SK-N-SH (cell line): ENCODE measurements at regions not wholly inside any gene's neighbourhood (a gene's known extent, or its start where the extent isn't known, plus 50 kb on each side); places are given as distances from the start of the nearest gene placed in this dataset.
"Not testable (repeated sequence)": the region's sequence is repeated elsewhere in the genome, so short reads cannot be mapped to it uniquely, and the experiment has no call there.

Experiments used
- CTCF ChIA-PET: fragments of 300-600, 350-600 bp; formaldehyde crosslinking; extraction: SDS; loops from one replicate; lab custom pipeline; 2021; lab: Yijun Ruan, JAX
- POLR2A ChIA-PET: fragments of 350-600 bp; sonication (Branson Sonifier 250); formaldehyde crosslinking; extraction: SDS; loops from one replicate; lab custom pipeline; 2020; ENCODE audit warnings: antibody characterized with exemption, inconsistent platforms; lab: Yijun Ruan, JAX
- DNase-seq: peaks from one replicate; pipeline ENCODE4 v3.0.0; 2012
- H2AFZ ChIP-seq: fragments of 200-600 bp; sonication (generic); 2 replicates; pipeline ENCODE4 v1.8.1; 2016; ENCODE audit warnings: antibody characterized with exemption, mild to moderate bottlenecking, low read depth
- H3F3A ChIP-seq: fragments of 200-600 bp; sonication (generic); replicated peaks from 2 replicates; pipeline ENCODE3; 2016; ENCODE audit warnings: antibody characterized with exemption, mild to moderate bottlenecking; ENCODE audit not compliant: insufficient read depth
- H3K27ac ChIP-seq, 2 experiments: fragments of 200-500 bp in 1 of 2; fragments of 200-600 bp in 1 of 2; sonication (Bioruptor generic) in 1 of 2; sonication (generic), shearing (Covaris generic) in 1 of 2; 2 replicates each; pipeline versions ENCODE4 v1.5.1 to v1.6.1; 2014 to 2016; ENCODE audit warnings: low read depth in 2 of 2, inconsistent platforms in 1 of 2, low read length in 1 of 2, mild to moderate bottlenecking in 1 of 2, mixed read lengths in 1 of 2
- H3K27me3 ChIP-seq: fragments of 200-600 bp; sonication (generic), shearing (Covaris generic); 2 replicates; pipeline ENCODE4 v1.6.1; 2016; ENCODE audit warnings: mixed run types; ENCODE audit not compliant: insufficient read depth
- H3K36me3 ChIP-seq, 2 experiments: fragments of 200-500 bp in 1 of 2; fragments of 200-600 bp in 1 of 2; sonication (Bioruptor generic) in 1 of 2; sonication (generic) in 1 of 2; replicated peaks in 1 of 2; 2 replicates each; pipeline versions ENCODE3 to v1.5.1; 2014 to 2016; ENCODE audit warnings: low read length in 1 of 2, mild to moderate bottlenecking in 1 of 2; ENCODE audit not compliant: insufficient read depth in 2 of 2, control insufficient read depth in 1 of 2
- H3K4me1 ChIP-seq, 2 experiments: fragments of 200-500 bp in 1 of 2; fragments of 200-600 bp in 1 of 2; sonication (Bioruptor generic) in 1 of 2; sonication (generic), shearing (Covaris generic) in 1 of 2; 2 replicates each; pipeline versions ENCODE4 v1.5.1 to v1.6.1; 2014 to 2016; ENCODE audit warnings: low read depth in 1 of 2, low read length in 1 of 2, mixed run types in 1 of 2; ENCODE audit not compliant: insufficient read depth in 2 of 2, control insufficient read depth in 1 of 2
- H3K4me2 ChIP-seq: fragments of 200-600 bp; sonication (generic), shearing (Covaris generic); 2 replicates; pipeline ENCODE4 v1.6.1; 2017; ENCODE audit warnings: mixed run types
- H3K4me3 ChIP-seq, 2 experiments: fragments of 200-500 bp in 1 of 2; fragments of 200-600 bp in 1 of 2; sonication (Bioruptor generic) in 1 of 2; sonication (generic), shearing (Covaris generic) in 1 of 2; 2 replicates each; pipeline versions ENCODE4 v1.5.1 to v1.8.1; 2014 to 2016; ENCODE audit warnings: low read depth in 2 of 2, inconsistent platforms in 1 of 2, low read length in 1 of 2, mild to moderate bottlenecking in 1 of 2, mixed read lengths in 1 of 2, moderate library complexity in 1 of 2
- H3K79me2 ChIP-seq: fragments of 200-600 bp; sonication (generic); 2 replicates; pipeline ENCODE4 v1.8.1; 2017; ENCODE audit warnings: mild to moderate bottlenecking; ENCODE audit not compliant: insufficient read depth
- H3K9ac ChIP-seq: fragments of 200-600 bp; sonication (generic); 2 replicates; pipeline ENCODE4 v1.6.1; 2017; ENCODE audit warnings: mixed run types
- H3K9me2 ChIP-seq: fragments of 200-600 bp; sonication (generic); 2 replicates; pipeline ENCODE4 v1.6.1; 2017; ENCODE audit warnings: mixed run types
- H3K9me3 ChIP-seq: fragments of 200-600 bp; sonication (generic); 2 replicates; pipeline ENCODE4 v1.6.1; 2017; ENCODE audit warnings: mixed run types, mild to moderate bottlenecking, moderate library complexity
- H4K20me1 ChIP-seq: fragments of 200-600 bp; sonication (generic); 2 replicates; pipeline ENCODE4 v1.6.1; 2017; ENCODE audit warnings: mild to moderate bottlenecking, mixed run types; ENCODE audit not compliant: insufficient read depth
- FOSL2 ChIP-seq: IDR thresholded peaks from 2 replicates; pipeline ENCODE4 v1.4.0; 2012; ENCODE audit warnings: low read depth, mild to moderate bottlenecking, moderate library complexity, borderline replicate concordance
- FOXJ3 ChIP-seq: sonication (generic); formaldehyde crosslinking; IDR thresholded peaks from 2 replicates; pipeline ENCODE4 v1.5.1; 2020; ENCODE audit warnings: mild to moderate bottlenecking, missing genetic modification reagents
- MEF2A ChIP-seq: IDR thresholded peaks from 2 replicates; pipeline ENCODE4 v1.4.0; 2012; ENCODE audit warnings: low read depth, borderline replicate concordance
- NRF1 ChIP-seq: IDR thresholded peaks from 2 replicates; pipeline ENCODE4 v1.6.1; 2012; ENCODE audit warnings: low read depth, mild to moderate bottlenecking, low read length
- POLR2AphosphoS5 ChIP-seq: IDR thresholded peaks from 2 replicates; pipeline ENCODE4 v1.6.1; 2012; ENCODE audit warnings: low read depth, low read length
- RAD21 ChIP-seq: IDR thresholded peaks from 2 replicates; pipeline ENCODE4 v1.6.1; 2012; ENCODE audit warnings: mild to moderate bottlenecking, low read length
- RCOR1 ChIP-seq: fragments of 150-350 bp; IDR thresholded peaks from 2 replicates; pipeline ENCODE4 v1.6.1; 2017; ENCODE audit warnings: antibody characterized with exemption, low read length
- RFX5 ChIP-seq: IDR thresholded peaks from 2 replicates; pipeline ENCODE4 v1.6.1; 2012; ENCODE audit warnings: mild to moderate bottlenecking, improper control_type of control experiment, low read length
- SIN3A ChIP-seq: IDR thresholded peaks from 2 replicates; pipeline ENCODE4 v1.6.1; 2012; ENCODE audit warnings: low read depth, mild to moderate bottlenecking, low read length, moderate library complexity, borderline replicate concordance
- TAF1 ChIP-seq: IDR thresholded peaks from 2 replicates; pipeline ENCODE4 v1.6.1; 2012; ENCODE audit warnings: low read depth, mild to moderate bottlenecking, low read length, moderate library complexity, borderline replicate concordance
- USF2 ChIP-seq: fragments of 150-350 bp; IDR thresholded peaks from 2 replicates; pipeline ENCODE4 v1.6.1; 2017; ENCODE audit warnings: antibody characterized with exemption, low read length, low read depth, borderline replicate concordance
- WGBS: methylation state at CpG from one replicate; pipeline ENCODE4 v1.1.6; 2017; ENCODE audit warnings: low lambda C conversion rate; 5-methylcytosine and 5-hydroxymethylcytosine counted together
- TF ChIP-seq, protein P1 (sequence below): IDR thresholded peaks from 2 replicates; pipeline ENCODE4 v1.4.0; 2012; ENCODE audit warnings: low read depth, borderline replicate concordance
- TF ChIP-seq, protein P2 (sequence below): fragments of 200-600 bp; sonication (generic); IDR thresholded peaks from 2 replicates; pipeline ENCODE4 v1.6.1; 2017; ENCODE audit warnings: antibody characterized with exemption, mild to moderate bottlenecking, moderate library complexity
- TF ChIP-seq, protein P3 (sequence below): IDR thresholded peaks from 2 replicates; pipeline ENCODE4 v1.6.1; 2012; ENCODE audit warnings: mild to moderate bottlenecking, low read depth, low read length, moderate library complexity

GRCh38 chr22:34842630-34843029 is 223.3 kb upstream of the ISX start:
- 0% methylated on average over 2 of the region's 2 CpGs for WGBS
- TF ChIP-seq RAD21 (no peak), FOXJ3 (no peak), FOSL2 (no peak), MEF2A (no peak), POLR2AphosphoS5 (no peak), SIN3A (no peak), TAF1 (no peak), NRF1 (no peak), RFX5 (no peak), USF2 (no peak), RCOR1 (no peak)
- TF ChIP-seq, protein P1, sequence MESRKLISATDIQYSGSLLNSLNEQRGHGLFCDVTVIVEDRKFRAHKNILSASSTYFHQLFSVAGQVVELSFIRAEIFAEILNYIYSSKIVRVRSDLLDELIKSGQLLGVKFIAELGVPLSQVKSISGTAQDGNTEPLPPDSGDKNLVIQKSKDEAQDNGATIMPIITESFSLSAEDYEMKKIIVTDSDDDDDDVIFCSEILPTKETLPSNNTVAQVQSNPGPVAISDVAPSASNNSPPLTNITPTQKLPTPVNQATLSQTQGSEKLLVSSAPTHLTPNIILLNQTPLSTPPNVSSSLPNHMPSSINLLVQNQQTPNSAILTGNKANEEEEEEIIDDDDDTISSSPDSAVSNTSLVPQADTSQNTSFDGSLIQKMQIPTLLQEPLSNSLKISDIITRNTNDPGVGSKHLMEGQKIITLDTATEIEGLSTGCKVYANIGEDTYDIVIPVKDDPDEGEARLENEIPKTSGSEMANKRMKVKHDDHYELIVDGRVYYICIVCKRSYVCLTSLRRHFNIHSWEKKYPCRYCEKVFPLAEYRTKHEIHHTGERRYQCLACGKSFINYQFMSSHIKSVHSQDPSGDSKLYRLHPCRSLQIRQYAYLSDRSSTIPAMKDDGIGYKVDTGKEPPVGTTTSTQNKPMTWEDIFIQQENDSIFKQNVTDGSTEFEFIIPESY, result no peak
- TF ChIP-seq, protein P2, sequence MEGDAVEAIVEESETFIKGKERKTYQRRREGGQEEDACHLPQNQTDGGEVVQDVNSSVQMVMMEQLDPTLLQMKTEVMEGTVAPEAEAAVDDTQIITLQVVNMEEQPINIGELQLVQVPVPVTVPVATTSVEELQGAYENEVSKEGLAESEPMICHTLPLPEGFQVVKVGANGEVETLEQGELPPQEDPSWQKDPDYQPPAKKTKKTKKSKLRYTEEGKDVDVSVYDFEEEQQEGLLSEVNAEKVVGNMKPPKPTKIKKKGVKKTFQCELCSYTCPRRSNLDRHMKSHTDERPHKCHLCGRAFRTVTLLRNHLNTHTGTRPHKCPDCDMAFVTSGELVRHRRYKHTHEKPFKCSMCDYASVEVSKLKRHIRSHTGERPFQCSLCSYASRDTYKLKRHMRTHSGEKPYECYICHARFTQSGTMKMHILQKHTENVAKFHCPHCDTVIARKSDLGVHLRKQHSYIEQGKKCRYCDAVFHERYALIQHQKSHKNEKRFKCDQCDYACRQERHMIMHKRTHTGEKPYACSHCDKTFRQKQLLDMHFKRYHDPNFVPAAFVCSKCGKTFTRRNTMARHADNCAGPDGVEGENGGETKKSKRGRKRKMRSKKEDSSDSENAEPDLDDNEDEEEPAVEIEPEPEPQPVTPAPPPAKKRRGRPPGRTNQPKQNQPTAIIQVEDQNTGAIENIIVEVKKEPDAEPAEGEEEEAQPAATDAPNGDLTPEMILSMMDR, result no peak
- TF ChIP-seq, protein P3, sequence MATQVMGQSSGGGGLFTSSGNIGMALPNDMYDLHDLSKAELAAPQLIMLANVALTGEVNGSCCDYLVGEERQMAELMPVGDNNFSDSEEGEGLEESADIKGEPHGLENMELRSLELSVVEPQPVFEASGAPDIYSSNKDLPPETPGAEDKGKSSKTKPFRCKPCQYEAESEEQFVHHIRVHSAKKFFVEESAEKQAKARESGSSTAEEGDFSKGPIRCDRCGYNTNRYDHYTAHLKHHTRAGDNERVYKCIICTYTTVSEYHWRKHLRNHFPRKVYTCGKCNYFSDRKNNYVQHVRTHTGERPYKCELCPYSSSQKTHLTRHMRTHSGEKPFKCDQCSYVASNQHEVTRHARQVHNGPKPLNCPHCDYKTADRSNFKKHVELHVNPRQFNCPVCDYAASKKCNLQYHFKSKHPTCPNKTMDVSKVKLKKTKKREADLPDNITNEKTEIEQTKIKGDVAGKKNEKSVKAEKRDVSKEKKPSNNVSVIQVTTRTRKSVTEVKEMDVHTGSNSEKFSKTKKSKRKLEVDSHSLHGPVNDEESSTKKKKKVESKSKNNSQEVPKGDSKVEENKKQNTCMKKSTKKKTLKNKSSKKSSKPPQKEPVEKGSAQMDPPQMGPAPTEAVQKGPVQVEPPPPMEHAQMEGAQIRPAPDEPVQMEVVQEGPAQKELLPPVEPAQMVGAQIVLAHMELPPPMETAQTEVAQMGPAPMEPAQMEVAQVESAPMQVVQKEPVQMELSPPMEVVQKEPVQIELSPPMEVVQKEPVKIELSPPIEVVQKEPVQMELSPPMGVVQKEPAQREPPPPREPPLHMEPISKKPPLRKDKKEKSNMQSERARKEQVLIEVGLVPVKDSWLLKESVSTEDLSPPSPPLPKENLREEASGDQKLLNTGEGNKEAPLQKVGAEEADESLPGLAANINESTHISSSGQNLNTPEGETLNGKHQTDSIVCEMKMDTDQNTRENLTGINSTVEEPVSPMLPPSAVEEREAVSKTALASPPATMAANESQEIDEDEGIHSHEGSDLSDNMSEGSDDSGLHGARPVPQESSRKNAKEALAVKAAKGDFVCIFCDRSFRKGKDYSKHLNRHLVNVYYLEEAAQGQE, result no peak
- ChIA-PET POLR2A (no interaction called here), CTCF (no interaction called here)
- H3F3A ChIP-seq, result no peaks in the 10 kb centered on the region
- no peaks in the 10 kb centered on the region for H4K20me1 ChIP-seq
- H3K4me1 ChIP-seq, result no peaks in the 10 kb centered on the region
- no peaks in the 10 kb centered on the region for H3K79me2 ChIP-seq
- no peaks in the 10 kb centered on the region for H3K9me2 ChIP-seq
- no peak for DNase-seq
- no peak overlapping the region for H3K9ac ChIP-seq
- no peak overlapping the region for H3K4me2 ChIP-seq
- no peaks in the 10 kb centered on the region for H3K36me3 ChIP-seq
- H2AFZ ChIP-seq, result no peak overlapping the region
- no peak overlapping the region for H3K4me3 ChIP-seq
- no peaks in the 10 kb centered on the region for H3K9me3 ChIP-seq
- no peaks in the 10 kb centered on the region for H3K27me3 ChIP-seq
- H3K27ac ChIP-seq, result no peak overlapping the region

- H3K9me2 ChIP-seq, H3K9ac ChIP-seq, H3K79me2 ChIP-seq, DNase-seq, H3K27me3 ChIP-seq, H3K9me3 ChIP-seq, H2AFZ ChIP-seq, CTCF ChIA-PET, H3K36me3 ChIP-seq, H3K27ac ChIP-seq, H3K4me1 ChIP-seq, H3K4me3 ChIP-seq, H4K20me1 ChIP-seq, POLR2A ChIA-PET, H3F3A ChIP-seq, H3K4me2 ChIP-seq: not testable (repeated sequence)
- 0% methylated on average over 1 of the region's 1 CpG for WGBS
Observed at GRCh38 chr22:34843743-34844142, 222.2 kb upstream of the ISX start.
